Keratinocyte (primary cell): ENCODE measurements at regions not wholly inside any gene's neighbourhood (a gene's known extent, or its start where the extent isn't known, plus 50 kb on each side); places are given as distances from the start of the nearest gene placed in this dataset.

Experiments used
- DNase-seq: peaks from one replicate; pipeline ENCODE4 v3.0.0-alpha.2; 2011; ENCODE audit warnings: low read depth, missing footprints, low spot score
- FAIRE-seq: peaks from 2 replicates; lab custom pipeline; 2011; peaks lifted over from hg19 to GRCh38; lab: Jason Lieb, UNC
- H2AFZ ChIP-seq: 2 replicates; pipeline ENCODE4 v1.6.0; 2012; ENCODE audit warnings: low read length, control low read depth, inconsistent platforms; ENCODE audit not compliant: control insufficient read depth
- H3K27ac ChIP-seq: 2 replicates; pipeline ENCODE4 v1.5.1; 2011; ENCODE audit warnings: low read length; ENCODE audit not compliant: control insufficient read depth, insufficient read depth
- H3K27me3 ChIP-seq: 3 replicates; pipeline ENCODE4 v1.6.0; 2011; ENCODE audit warnings: low read length; ENCODE audit not compliant: control insufficient read depth, insufficient read depth; ENCODE audit errors: extremely low read depth
- H3K36me3 ChIP-seq, 2 experiments: 2 replicates in 1 of 2; 3 replicates in 1 of 2; pipeline ENCODE4 v1.5.1; 2011; ENCODE audit warnings: low read length in 2 of 2, mild to moderate bottlenecking in 1 of 2; ENCODE audit not compliant: control insufficient read depth in 2 of 2, insufficient read depth in 2 of 2; ENCODE audit errors: extremely low read depth in 1 of 2
- H3K4me1 ChIP-seq: 3 replicates; pipeline ENCODE4 v1.5.1; 2011; ENCODE audit warnings: low read length; ENCODE audit not compliant: control insufficient read depth, insufficient read depth; ENCODE audit errors: extremely low read depth
- H3K4me2 ChIP-seq: 3 replicates; pipeline ENCODE4 v1.6.0; 2011; ENCODE audit warnings: low read depth, low read length; ENCODE audit not compliant: control insufficient read depth, insufficient read depth; ENCODE audit errors: extremely low read depth
- H3K4me3 ChIP-seq, 3 experiments: fragments of 200-600 bp in 1 of 3; sonication (generic) in 1 of 3; 2 replicates in 2 of 3; 3 replicates in 1 of 3; pipeline ENCODE4 v1.5.1; 2011 to 2016; ENCODE audit warnings: low read length in 3 of 3, mild to moderate bottlenecking in 3 of 3, control low read depth in 2 of 3, inconsistent platforms in 1 of 3, low read depth in 1 of 3, mixed read lengths in 1 of 3, mixed run types in 1 of 3, moderate library complexity in 1 of 3; ENCODE audit not compliant: control insufficient read depth in 2 of 3, insufficient read depth in 2 of 3; ENCODE audit errors: extremely low read depth in 1 of 3
- H3K79me2 ChIP-seq: 2 replicates; pipeline ENCODE4 v1.6.0; 2012; ENCODE audit warnings: low read length; ENCODE audit not compliant: control insufficient read depth, insufficient read depth
- H3K9ac ChIP-seq: 3 replicates; pipeline ENCODE4 v1.6.0; 2011; ENCODE audit warnings: low read length; ENCODE audit not compliant: control insufficient read depth, insufficient read depth; ENCODE audit errors: extremely low read depth
- H3K9me1 ChIP-seq: 3 replicates; pipeline ENCODE4 v1.6.0; 2011; ENCODE audit warnings: low read length; ENCODE audit not compliant: control insufficient read depth, insufficient read depth; ENCODE audit errors: extremely low read depth
- H3K9me3 ChIP-seq: 2 replicates; pipeline ENCODE4 v1.5.1; 2012; ENCODE audit warnings: low read depth, low read length; ENCODE audit not compliant: control insufficient read depth
- H4K20me1 ChIP-seq: 3 replicates; pipeline ENCODE4 v1.6.0; 2011; ENCODE audit warnings: low read length; ENCODE audit not compliant: control insufficient read depth, insufficient read depth; ENCODE audit errors: extremely low read depth
- EZH2 ChIP-seq: IDR thresholded peaks from one replicate; pipeline ENCODE4 v1.6.1; 2012; ENCODE audit warnings: inconsistent platforms, mild to moderate bottlenecking, low read length, moderate library complexity
- dilution Hi-C: fragments of 300-500 bp; cut with MboI; formaldehyde crosslinking; loops from one replicate; pipeline ENCODE4 v1.7.0; 2020; ENCODE audit warnings: low sequenced_read_pairs; ENCODE audit not compliant: extremely low pct_ligation_motif_present
- TF ChIP-seq, protein P1 (sequence below), 3 experiments: IDR thresholded peaks in 1 of 3; conservative IDR thresholded peaks in 1 of 3; optimal IDR thresholded peaks in 1 of 3; 2 replicates in 2 of 3; 3 replicates in 1 of 3; pipeline versions ENCODE3 to v1.5.1; 2011; ENCODE audit warnings: low read length in 3 of 3, mild to moderate bottlenecking in 3 of 3, moderate library complexity in 2 of 3, control low read depth in 1 of 3, inconsistent platforms in 1 of 3; ENCODE audit not compliant: insufficient read depth in 2 of 3; ENCODE audit errors: extremely low read depth in 1 of 3

DNA sequence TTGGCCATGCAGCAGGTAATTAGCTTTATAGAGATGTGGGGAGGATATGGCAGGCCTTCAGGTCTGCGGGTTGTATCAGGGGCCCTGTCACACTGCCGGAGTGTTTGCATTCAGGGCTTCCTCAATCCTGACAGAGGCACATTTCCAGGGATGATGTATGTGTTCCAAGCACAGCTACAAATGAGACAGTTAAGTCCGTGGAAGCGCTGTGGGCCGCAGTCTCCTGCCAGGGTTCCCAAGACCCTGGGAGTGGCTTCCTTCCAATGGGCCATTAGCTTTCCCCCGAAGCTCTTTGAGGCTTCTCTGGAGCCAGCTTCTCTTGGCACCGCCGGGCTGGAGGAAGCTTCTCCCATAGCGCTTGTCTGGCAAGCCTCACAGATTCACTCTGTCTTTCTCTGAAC is 1524.7 kb upstream of the TMEM132C start:
- Histone ChIP-seq H2AFZ (no peak overlapping the region), H3K79me2 (no peaks in the 10 kb centered on the region), H4K20me1 (no peaks in the 10 kb centered on the region), H3K27me3 (no peaks in the 10 kb centered on the region), H3K4me3 (no peak overlapping the region), H3K9me3 (no peaks in the 10 kb centered on the region), H3K27ac (no peak overlapping the region), H3K9ac (no peak overlapping the region), H3K4me1 (no peaks in the 10 kb centered on the region), H3K4me2 (no peak overlapping the region), H3K36me3 (no peaks in the 10 kb centered on the region), H3K9me1 (no peaks in the 10 kb centered on the region)
- TF ChIP-seq, protein P1, sequence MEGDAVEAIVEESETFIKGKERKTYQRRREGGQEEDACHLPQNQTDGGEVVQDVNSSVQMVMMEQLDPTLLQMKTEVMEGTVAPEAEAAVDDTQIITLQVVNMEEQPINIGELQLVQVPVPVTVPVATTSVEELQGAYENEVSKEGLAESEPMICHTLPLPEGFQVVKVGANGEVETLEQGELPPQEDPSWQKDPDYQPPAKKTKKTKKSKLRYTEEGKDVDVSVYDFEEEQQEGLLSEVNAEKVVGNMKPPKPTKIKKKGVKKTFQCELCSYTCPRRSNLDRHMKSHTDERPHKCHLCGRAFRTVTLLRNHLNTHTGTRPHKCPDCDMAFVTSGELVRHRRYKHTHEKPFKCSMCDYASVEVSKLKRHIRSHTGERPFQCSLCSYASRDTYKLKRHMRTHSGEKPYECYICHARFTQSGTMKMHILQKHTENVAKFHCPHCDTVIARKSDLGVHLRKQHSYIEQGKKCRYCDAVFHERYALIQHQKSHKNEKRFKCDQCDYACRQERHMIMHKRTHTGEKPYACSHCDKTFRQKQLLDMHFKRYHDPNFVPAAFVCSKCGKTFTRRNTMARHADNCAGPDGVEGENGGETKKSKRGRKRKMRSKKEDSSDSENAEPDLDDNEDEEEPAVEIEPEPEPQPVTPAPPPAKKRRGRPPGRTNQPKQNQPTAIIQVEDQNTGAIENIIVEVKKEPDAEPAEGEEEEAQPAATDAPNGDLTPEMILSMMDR (optimal IDR thresholded peaks at IDR 0.05 in 1 of 3, IDR thresholded peaks at IDR 0.05 in 1 of 3, conservative IDR thresholded peaks at IDR 0.05 in 1 of 3; ENCODE audit: extremely low read depth in 1 of 3, insufficient read depth in 2 of 3, low read length in 3 of 3): no peak
- TF ChIP-seq EZH2: no peak
- FAIRE-seq: no peak
- dilution Hi-C loops: no loop called here
- no peak for DNase-seq

DNA sequence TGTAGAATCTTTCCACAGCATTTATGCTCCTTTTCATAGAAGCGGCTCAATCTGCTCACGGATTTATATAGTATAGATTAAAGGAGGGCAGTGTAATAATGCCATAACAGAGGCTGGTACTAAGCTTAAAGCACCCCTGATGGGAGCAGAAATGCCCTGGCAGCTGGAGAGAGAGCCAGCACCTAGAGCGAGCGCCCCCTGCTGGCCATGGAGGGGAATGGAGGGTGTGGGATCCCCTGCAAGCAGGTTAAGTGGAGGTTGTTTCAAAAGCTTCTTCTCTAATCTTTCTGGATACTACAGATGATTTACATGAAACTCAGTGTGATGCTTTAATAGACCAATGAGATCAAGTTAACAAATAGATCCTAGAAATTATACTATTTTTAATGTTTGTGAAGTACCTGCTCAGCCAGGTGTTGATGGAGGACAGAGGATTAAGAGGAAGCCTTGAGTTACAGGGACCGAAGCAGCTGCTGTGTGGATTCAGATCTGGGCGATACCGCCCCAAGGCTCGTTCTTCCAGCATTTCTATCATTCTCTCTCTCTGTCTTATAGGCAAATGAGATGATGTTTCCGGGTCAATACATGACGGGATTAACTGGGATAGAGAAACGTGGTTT is 1519.3 kb upstream of the TMEM132C start:
- Histone ChIP-seq H3K9ac (no peak overlapping the region), H3K27ac (no peak overlapping the region), H2AFZ (no peak overlapping the region), H3K4me3 (no peak overlapping the region), H3K79me2 (no peaks in the 10 kb centered on the region), H3K9me1 (no peaks in the 10 kb centered on the region), H3K4me2 (no peak overlapping the region), H3K27me3 (no peaks in the 10 kb centered on the region), H3K4me1 (no peaks in the 10 kb centered on the region), H4K20me1 (no peaks in the 10 kb centered on the region), H3K36me3 (no peaks in the 10 kb centered on the region), H3K9me3 (no peaks in the 10 kb centered on the region)
- FAIRE-seq: no peak
- dilution Hi-C loops: no loop called here
- no peak for DNase-seq
- no peak for TF ChIP-seq EZH2
- TF ChIP-seq, protein P1 (optimal IDR thresholded peaks at IDR 0.05 in 1 of 3, IDR thresholded peaks at IDR 0.05 in 1 of 3, conservative IDR thresholded peaks at IDR 0.05 in 1 of 3; ENCODE audit: extremely low read depth in 1 of 3, insufficient read depth in 2 of 3, low read length in 3 of 3): peak; percentile 21 to 66 (median 39)
